ENCODE measurements at regions not wholly inside any gene's neighbourhood (a gene's known extent, or its start where the extent isn't known, plus 50 kb on each side); places are given as distances from the start of the nearest gene placed in this dataset.
A peak's percentile ranks its signal among the peaks of the same experiment; 100 is the strongest.

DNA sequence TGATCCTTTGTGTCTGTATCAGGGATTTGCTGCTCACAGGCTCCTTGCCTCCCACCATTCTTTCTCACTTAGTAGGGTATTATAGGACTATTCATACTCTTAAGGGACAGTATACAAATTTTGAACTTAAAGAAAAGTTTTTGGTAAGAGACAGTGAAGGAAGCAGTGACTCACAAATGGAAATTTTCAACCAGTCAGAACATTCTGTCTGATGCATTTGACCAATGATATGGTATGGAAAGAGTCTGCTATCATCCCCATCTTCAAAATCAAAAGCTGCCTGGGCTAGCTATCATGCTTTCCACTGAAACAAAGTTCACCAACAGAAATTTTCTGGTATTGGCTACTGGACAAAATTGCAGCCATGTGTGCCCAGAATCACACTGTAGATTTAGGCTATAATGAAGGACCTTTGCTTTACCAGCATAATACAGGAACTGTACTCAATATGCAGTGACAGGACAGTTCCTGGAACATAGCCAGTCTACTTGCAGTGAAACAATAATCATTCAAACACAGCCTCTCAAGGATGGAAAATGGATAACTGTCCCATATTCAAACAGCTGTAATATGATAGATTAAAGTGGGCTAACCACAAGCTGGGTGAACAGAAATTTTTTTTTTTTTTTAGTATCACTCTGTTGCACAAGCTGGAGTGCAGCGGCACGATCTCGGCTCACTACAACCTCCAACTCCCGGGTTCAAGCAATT, 109.0 kb upstream of the ACSL4 start:
- DNase-seq (ENCODE audit: low read depth): peak; percentile 53
- TF ChIP-seq, protein P1, sequence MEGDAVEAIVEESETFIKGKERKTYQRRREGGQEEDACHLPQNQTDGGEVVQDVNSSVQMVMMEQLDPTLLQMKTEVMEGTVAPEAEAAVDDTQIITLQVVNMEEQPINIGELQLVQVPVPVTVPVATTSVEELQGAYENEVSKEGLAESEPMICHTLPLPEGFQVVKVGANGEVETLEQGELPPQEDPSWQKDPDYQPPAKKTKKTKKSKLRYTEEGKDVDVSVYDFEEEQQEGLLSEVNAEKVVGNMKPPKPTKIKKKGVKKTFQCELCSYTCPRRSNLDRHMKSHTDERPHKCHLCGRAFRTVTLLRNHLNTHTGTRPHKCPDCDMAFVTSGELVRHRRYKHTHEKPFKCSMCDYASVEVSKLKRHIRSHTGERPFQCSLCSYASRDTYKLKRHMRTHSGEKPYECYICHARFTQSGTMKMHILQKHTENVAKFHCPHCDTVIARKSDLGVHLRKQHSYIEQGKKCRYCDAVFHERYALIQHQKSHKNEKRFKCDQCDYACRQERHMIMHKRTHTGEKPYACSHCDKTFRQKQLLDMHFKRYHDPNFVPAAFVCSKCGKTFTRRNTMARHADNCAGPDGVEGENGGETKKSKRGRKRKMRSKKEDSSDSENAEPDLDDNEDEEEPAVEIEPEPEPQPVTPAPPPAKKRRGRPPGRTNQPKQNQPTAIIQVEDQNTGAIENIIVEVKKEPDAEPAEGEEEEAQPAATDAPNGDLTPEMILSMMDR (conservative IDR thresholded peaks at IDR 0.05; ENCODE audit: control insufficient read depth, insufficient read depth, low read depth, low read length): no peak
- no peak overlapping the region for H3K4me3 ChIP-seq (ENCODE audit: control insufficient read depth, low read depth, low read length)

DNA sequence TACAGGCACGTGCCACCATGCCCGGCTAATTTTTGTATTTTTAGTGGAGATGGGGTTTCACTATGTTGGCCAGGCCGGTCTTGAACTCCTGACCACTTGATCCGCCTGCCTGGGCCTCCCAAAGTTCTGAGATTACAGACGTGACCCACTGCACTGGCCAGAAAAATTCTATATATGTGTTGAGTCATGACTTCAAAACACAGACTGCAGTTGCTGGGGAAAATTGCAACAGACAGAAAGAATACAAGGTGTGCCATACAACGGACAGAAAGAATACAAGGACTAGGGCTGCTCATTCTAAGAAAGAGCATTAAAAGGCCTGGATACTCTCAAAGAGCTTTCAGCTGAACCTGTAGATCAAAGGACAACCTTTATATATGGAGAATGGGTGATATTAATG, 109.6 kb upstream of the ACSL4 start:
- DNase-seq (ENCODE audit: low read depth): no peak
- no peak overlapping the region for H3K4me3 ChIP-seq (ENCODE audit: control insufficient read depth, low read depth, low read length)
- TF ChIP-seq, protein P1 (conservative IDR thresholded peaks at IDR 0.05; ENCODE audit: control insufficient read depth, insufficient read depth, low read depth, low read length): no peak

DNA sequence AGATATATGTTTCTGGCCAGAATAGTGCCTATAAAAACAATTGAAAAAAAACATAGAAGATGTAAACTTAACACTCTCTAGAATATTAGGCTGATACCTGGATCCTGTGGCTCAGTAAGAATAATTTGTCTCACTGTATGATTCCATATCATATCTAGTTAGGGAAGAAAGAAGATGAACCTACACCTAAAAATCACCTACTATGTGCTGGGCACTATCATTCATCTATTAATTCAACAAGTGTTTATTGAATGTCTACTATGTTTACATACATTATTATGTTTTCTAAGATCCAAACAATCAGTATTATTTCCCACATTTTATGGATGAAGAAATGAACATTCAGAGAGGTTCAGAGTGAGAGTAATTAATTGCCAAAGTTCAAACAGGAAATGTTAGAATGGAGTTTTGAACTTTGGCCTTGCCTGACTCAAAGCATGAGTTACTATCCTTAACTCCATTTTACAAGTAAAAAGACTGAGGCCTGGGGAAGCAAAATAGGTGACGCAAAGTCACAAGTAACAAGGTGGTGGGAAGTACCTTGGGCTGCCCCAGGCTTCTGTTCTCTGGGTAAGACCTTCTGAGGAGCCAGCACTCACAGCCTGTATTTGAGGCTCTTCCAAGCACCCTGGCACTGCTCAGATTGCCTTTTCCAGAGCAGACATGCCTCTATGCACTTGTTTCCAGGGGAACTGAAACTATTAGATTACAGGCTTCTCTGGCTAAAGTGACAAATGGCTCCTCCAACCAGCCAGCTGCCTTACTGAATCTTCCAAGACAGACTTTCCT, 111.1 kb upstream of the ACSL4 start:
- H3K4me3 ChIP-seq (ENCODE audit: control insufficient read depth, low read depth, low read length): no peak overlapping the region
- no peak for DNase-seq (ENCODE audit: low read depth)
- TF ChIP-seq, protein P1 (conservative IDR thresholded peaks at IDR 0.05; ENCODE audit: control insufficient read depth, insufficient read depth, low read depth, low read length): no peak

DNA sequence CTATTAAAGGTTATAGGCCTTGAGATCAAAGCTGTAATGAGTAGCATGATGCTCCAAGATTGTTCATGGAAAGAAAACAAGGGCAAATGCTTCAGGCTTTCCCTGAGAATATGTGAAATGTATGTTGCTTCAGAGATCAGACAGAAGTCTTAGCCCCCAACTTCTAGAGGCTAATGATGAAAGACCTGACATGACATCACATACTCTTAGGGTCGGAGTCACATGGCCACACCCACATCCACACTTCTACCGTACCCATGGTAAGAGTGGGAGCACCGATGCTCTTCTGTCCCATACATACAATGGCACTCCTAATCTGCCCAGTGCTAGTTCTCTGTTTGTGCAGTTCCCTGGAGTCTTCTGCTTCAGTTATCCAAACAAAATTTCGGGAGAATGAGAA, 111.9 kb upstream of the ACSL4 start:
- peak; percentile 14 for DNase-seq (ENCODE audit: low read depth)
- TF ChIP-seq, protein P1 (conservative IDR thresholded peaks at IDR 0.05; ENCODE audit: control insufficient read depth, insufficient read depth, low read depth, low read length): no peak
- no peak overlapping the region for H3K4me3 ChIP-seq (ENCODE audit: control insufficient read depth, low read depth, low read length)

DNA sequence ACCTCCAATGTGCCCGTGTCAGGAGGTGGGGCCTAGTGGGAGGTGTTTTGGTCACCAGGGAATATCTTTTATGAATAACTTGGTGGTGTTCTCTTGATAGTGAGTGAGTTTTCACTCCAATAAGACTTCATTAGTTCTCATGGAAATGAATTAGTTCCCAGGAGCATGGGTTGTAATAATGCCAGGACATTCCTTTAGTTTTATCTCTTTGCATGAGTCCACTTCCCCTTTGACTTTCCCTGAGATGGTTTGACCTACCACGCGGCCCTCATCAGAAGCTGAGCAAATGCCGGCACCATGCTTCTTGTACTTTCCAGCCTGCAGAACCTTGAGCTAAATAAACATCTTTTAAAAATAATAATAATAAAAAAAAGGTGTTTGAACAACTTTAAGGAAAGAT, 112.9 kb upstream of the ACSL4 start:
- no peak overlapping the region for H3K4me3 ChIP-seq (ENCODE audit: control insufficient read depth, low read depth, low read length)
- TF ChIP-seq, protein P1 (conservative IDR thresholded peaks at IDR 0.05; ENCODE audit: control insufficient read depth, insufficient read depth, low read depth, low read length): no peak

DNA sequence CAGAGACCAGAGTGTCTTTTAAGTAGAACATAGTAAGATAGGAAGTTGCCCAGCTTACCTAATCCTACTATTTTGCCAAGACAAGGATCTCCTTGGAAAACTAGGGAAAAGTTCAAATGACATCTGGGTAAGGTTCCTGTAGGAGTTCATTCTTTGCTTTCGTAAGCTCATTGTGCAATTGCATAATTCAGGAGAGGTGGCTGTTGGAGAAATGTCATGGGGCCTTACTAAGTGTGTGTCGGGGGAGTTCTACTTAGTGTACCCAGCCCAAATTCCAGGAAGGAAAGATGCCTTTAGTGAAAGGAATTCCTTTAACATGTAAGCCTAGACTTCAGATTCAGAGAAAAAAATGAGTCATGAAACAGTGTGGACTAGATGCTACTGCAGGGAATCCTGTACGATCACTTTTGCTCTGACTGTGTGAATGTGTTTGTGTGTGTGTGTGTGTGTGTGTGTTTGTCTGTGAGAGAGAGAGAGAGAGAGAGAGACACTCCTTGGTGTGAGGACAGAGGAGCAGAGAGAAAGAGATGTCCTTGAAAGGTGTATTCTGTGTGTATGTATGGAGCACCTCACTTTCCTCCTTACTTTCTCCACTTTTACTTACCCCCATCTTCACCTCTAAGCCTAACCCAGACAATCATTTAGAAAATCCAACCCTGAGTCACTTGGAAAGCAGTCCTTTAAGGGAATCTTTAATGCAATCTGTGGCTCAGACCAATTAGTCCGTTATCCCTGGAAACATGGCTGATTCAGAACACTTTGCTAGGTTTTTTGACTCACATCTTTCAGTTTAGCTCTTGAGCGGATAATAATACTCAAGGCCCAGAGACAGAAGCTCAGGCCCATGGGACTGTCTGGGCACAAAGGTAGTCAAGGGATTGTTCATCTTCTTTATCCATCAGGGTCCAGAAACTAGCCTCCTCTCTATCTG, 114.5 kb upstream of the ACSL4 start:
- TF ChIP-seq, protein P1 (conservative IDR thresholded peaks at IDR 0.05; ENCODE audit: control insufficient read depth, insufficient read depth, low read depth, low read length): no peak
- H3K4me3 ChIP-seq (ENCODE audit: control insufficient read depth, low read depth, low read length): no peak overlapping the region
- DNase-seq (ENCODE audit: low read depth): peak; percentile 95

More for the DNA sequence above, 112.9 kb upstream of the ACSL4 start:
- DNase-seq (ENCODE audit: low read depth): peak; percentile 55

Data from fibroblast of mammary gland (primary cell).